ENCODE measurements at regions not wholly inside any gene's neighbourhood (a gene's known extent, or its start where the extent isn't known, plus 50 kb on each side); places are given as distances from the start of the nearest gene placed in this dataset.
"Not testable (repeated sequence)": the region's sequence is repeated elsewhere in the genome, so short reads cannot be mapped to it uniquely, and the experiment has no call there.

DNA sequence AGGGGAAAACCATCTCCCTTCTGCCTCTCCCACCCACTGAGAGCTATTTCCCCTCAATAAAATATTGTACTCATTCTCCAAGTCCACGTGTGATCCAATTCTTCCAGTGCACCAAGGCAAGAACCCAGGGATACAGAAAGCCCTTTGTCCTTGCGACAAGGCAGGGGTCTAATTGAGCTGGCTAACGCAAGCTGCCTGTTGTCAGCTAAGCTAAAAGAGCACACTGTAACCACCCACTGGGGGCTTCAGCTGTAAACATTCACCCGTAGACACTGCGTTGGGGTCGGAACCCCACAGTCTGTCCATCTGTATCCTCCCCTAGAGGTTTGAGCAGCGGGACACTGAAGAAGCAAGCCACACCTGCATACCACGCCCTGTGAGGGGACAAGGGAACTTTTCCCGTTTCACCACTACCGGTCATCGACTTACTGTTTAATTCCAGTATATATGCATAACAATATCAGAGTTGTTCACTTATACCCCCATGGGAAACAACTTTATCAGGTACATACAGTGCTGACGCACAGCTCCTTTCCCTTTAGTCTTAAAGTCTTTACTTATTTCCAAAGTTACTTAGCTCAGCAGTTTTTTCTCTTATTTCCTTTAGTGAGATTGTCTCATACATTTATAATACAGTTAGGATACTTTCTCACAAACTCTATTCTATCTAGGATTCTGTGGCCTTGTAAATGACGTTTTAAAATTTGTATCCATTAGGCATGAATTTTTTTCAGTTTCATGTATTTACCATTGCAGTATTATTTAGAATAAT is 721.6 kb downstream of the ANKRD7 start:
- H3K27me3 ChIP-seq = no peaks in the 10 kb centered on the region
- no peak overlapping the region for H3K4me3 ChIP-seq
- no peaks in the 10 kb centered on the region for H3K4me1 ChIP-seq
- intact Hi-C loops (cut with DNase I) = no loop called here
- no peaks in the 10 kb centered on the region for H3K36me3 ChIP-seq
- DNase-seq (ENCODE audit: extremely low spot score in 2 of 2) = no peak
- no peak overlapping the region for H3K27ac ChIP-seq
- no peaks in the 10 kb centered on the region for H3K9me3 ChIP-seq
- TF ChIP-seq, protein P1, sequence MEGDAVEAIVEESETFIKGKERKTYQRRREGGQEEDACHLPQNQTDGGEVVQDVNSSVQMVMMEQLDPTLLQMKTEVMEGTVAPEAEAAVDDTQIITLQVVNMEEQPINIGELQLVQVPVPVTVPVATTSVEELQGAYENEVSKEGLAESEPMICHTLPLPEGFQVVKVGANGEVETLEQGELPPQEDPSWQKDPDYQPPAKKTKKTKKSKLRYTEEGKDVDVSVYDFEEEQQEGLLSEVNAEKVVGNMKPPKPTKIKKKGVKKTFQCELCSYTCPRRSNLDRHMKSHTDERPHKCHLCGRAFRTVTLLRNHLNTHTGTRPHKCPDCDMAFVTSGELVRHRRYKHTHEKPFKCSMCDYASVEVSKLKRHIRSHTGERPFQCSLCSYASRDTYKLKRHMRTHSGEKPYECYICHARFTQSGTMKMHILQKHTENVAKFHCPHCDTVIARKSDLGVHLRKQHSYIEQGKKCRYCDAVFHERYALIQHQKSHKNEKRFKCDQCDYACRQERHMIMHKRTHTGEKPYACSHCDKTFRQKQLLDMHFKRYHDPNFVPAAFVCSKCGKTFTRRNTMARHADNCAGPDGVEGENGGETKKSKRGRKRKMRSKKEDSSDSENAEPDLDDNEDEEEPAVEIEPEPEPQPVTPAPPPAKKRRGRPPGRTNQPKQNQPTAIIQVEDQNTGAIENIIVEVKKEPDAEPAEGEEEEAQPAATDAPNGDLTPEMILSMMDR (IDR thresholded peaks at IDR 0.05) = no peak
- TF ChIP-seq POLR2AphosphoS5 (IDR thresholded peaks at IDR 0.05; ENCODE audit: insufficient read depth in 1 of 2, low read depth in 1 of 2) (no peak), POLR2A (IDR thresholded peaks at IDR 0.05) (no peak)

DNA sequence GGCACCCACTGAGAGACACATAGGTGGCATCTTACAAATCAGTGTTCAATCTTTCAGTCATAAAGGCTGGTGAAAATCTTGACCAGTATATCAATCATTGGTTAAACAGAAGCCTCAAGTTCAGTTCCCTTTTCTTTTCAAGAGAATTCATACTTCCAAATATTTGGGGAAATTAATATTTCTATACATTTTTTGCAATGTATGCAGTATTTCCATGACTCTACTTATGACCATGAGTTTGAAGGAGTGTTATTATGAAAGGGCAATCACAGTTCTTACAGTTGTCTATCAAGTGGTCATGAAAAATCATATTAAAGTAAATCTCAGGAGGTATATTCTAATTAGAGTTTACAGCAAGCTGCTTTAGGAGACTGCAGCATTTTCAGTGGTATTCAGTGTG is 724.0 kb downstream of the ANKRD7 start:
- TF ChIP-seq POLR2AphosphoS5 (IDR thresholded peaks at IDR 0.05; ENCODE audit: insufficient read depth in 1 of 2, low read depth in 1 of 2) (no peak), POLR2A (IDR thresholded peaks at IDR 0.05) (no peak)
- TF ChIP-seq, protein P1 (IDR thresholded peaks at IDR 0.05) = no peak
- Histone ChIP-seq H3K27ac (no peak overlapping the region), H3K9me3 (no peaks in the 10 kb centered on the region), H3K27me3 (no peaks in the 10 kb centered on the region), H3K4me1 (no peaks in the 10 kb centered on the region), H3K4me3 (no peak overlapping the region), H3K36me3 (no peaks in the 10 kb centered on the region)
- no peak for DNase-seq (ENCODE audit: extremely low spot score in 2 of 2)
- intact Hi-C loops (cut with DNase I) = no loop called here

- Histone ChIP-seq H3K9me3 (no peaks in the 10 kb centered on the region), H3K4me3 (no peak overlapping the region), H3K27ac (no peak overlapping the region), H3K4me1 (no peaks in the 10 kb centered on the region), H3K36me3 (no peaks in the 10 kb centered on the region), H3K27me3 (no peaks in the 10 kb centered on the region)
- intact Hi-C loops (cut with DNase I) = no loop called here
- DNase-seq (ENCODE audit: extremely low spot score in 2 of 2) = no peak
- TF ChIP-seq, protein P1 (IDR thresholded peaks at IDR 0.05) = no peak
These were observed 724.5 kb downstream of the ANKRD7 start for GRCh38 chr7:118949031-118949430.

DNA sequence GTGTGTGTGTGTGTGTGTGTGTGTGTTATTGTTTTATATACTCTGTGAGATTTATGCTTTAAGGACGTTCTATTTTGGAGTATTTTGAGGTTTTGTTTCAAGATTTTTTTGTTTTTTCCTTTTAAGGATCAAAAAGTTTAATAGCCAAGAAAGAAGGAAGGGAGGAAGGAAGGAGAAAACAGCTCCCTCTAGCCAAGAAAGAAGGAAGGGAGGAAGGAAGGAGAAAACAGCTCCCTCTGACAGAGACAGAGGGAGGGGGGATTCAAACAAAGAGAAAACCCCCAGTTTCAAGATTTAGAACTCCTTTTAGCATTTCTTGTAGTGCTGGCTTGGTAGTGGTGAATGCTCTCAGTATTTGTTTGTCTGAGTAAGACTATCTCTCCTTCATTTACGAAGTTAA is 731.8 kb downstream of the ANKRD7 start:
- H3K9me3 ChIP-seq; H3K36me3 ChIP-seq; H3K27me3 ChIP-seq; H3K27ac ChIP-seq; intact Hi-C loops (cut with DNase I); H3K4me1 ChIP-seq; DNase-seq (ENCODE audit: extremely low spot score in 2 of 2); H3K4me3 ChIP-seq: not testable (repeated sequence)

- intact Hi-C loops (cut with DNase I) = no loop called here
- no peaks in the 10 kb centered on the region for H3K9me3 ChIP-seq
- H3K4me1 ChIP-seq = no peaks in the 10 kb centered on the region
- no peak overlapping the region for H3K4me3 ChIP-seq
- H3K27ac ChIP-seq = no peak overlapping the region
- no peak for DNase-seq (ENCODE audit: extremely low spot score in 2 of 2)
- TF ChIP-seq POLR2A (IDR thresholded peaks at IDR 0.05) (no peak), POLR2AphosphoS5 (IDR thresholded peaks at IDR 0.05; ENCODE audit: insufficient read depth in 1 of 2, low read depth in 1 of 2) (no peak)
- TF ChIP-seq, protein P1 (IDR thresholded peaks at IDR 0.05) = no peak
- H3K36me3 ChIP-seq = no peaks in the 10 kb centered on the region
- no peaks in the 10 kb centered on the region for H3K27me3 ChIP-seq
These were observed 744.9 kb downstream of the ANKRD7 start for GRCh38 chr7:118969370-118969769.

Data from vagina (tissue), 2 donors.